Peyer's patch (tissue), 4 donors: ENCODE measurements at regions not wholly inside any gene's neighbourhood (a gene's known extent, or its start where the extent isn't known, plus 50 kb on each side); places are given as distances from the start of the nearest gene placed in this dataset.
"Not testable (repeated sequence)": the region's sequence is repeated elsewhere in the genome, so short reads cannot be mapped to it uniquely, and the experiment has no call there.

ENCODE experiments used
- DNase-seq, 3 donors: peaks; one replicate each; pipeline ENCODE4 v3.0.0-alpha.2; 2017 to 2019
- H3K27ac ChIP-seq, 4 donors: fragments of 200-600 bp; sonication (generic); one replicate each; pipeline ENCODE4 v1.5.1; 2016 to 2019
- H3K27me3 ChIP-seq, 2 donors: fragments of 200-600 bp; sonication (generic); one replicate each; pipeline ENCODE4 v1.5.1; 2019
- H3K36me3 ChIP-seq, 3 donors: fragments of 200-600 bp; sonication (generic); one replicate each; pipeline ENCODE4 v1.5.1; 2016 to 2019
- H3K4me1 ChIP-seq, 4 donors: fragments of 200-600 bp; sonication (generic); one replicate each; pipeline ENCODE4 v1.5.1; 2016 to 2019
- H3K4me3 ChIP-seq, 4 donors: fragments of 200-600 bp; sonication (generic); 1 replicate in 3 of 4; 2 replicates in 1 of 4; pipeline ENCODE4 v1.5.1; 2016 to 2019; ENCODE audit warnings: mild to moderate bottlenecking in 1 of 4
- H3K9me3 ChIP-seq, 4 donors: fragments of 200-600 bp; sonication (generic); one replicate each; pipeline ENCODE4 v1.5.1; 2016 to 2019; ENCODE audit warnings: mild to moderate bottlenecking in 1 of 4

DNA sequence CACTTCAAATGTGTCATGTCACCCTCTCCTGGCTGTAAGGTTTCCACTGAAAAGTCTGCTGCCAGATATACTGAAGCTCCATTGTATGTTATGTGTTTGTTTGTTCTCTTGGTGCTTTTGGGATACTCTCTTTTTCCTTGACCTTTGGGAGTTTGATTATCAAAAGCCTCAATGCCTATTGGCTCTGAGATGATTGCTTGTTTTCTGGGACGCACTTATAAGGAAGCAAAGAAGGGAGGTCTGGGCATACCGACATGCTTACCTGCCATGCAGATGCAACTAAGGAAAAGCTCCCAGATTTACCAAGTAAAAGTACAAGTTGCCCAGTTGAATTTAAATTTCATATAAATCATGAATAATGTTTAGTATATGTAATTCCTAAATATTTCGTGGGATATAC lies 145.3 kb downstream of the SYT15 start:
- H3K4me1 ChIP-seq, H3K27ac ChIP-seq, H3K27me3 ChIP-seq, H3K4me3 ChIP-seq, H3K9me3 ChIP-seq, DNase-seq, H3K36me3 ChIP-seq: not testable (repeated sequence)

DNA sequence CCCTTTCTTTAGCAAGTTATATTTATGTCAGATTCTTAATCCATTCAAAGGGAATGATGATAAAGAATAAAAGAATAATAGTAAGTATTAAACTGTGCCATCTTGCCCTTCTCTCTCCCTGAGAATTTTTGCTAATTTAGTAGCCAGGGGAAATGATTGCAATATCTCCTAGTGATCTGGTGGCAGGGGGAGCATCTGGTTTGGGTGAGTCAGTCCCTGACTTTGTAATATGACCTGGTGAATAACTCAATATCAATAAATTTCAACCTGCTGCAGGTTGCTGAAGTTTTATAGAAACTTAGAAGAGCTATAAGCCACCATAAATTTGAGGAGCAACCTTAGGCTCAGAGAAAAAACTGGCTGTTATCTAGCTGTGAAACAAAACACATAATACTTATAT lies 149.4 kb downstream of the SYT15 start:
- not testable (repeated sequence) for H3K27me3 ChIP-seq, DNase-seq, H3K9me3 ChIP-seq, H3K4me3 ChIP-seq, H3K36me3 ChIP-seq, H3K4me1 ChIP-seq, H3K27ac ChIP-seq

DNA sequence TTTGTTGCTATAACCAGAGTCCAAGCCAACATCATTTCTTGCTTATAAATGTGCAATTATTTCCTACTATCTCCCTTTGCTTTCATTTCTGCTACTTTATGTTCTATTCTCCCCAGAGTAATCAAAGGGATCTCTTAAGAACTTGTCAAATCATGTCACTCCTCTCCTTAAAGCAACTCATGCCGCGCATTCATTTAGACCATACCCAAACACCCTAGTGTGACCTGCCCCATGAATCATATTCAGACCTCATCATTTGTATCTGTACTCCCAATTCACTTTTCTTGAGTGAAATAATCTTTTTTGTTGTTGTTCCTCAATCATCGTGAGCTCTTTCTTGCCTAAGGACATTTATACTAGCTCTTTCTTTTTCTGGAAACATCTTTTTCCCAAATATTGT lies 151.8 kb downstream of the SYT15 start:
- H3K9me3 ChIP-seq, H3K36me3 ChIP-seq, H3K27ac ChIP-seq, DNase-seq, H3K4me1 ChIP-seq, H3K4me3 ChIP-seq, H3K27me3 ChIP-seq: not testable (repeated sequence)

DNA sequence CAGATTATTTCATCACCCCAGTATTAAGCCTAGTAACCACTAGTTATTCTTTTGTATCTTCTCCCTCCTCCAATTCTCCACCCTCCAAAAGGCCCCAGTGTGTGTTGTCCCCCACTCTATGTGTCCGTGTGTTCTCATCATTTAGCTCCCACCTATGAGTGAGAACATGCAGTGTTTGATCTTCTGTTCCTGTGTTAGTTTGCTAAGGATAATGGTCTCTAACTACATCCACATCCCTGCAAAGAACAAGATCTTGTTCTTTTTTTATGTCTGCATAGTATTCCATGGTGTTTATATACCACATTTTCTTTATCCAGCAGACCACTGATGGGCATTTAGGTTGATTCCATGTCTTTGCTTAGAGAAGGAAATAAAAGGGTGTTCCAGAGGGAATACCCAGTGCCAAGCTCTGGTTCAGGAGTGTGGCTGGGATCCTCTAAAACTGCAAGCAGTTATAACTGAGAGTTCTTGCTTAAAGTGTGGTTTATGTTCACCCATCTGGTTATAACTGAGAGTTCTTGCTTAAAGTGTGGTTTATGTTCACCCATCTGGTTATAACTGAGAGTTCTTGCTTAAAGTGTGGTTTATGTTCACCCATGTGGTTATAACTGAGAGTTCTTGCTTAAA lies 154.8 kb downstream of the SYT15 start:
- not testable (repeated sequence) for H3K4me3 ChIP-seq, H3K27ac ChIP-seq, H3K36me3 ChIP-seq, H3K27me3 ChIP-seq, H3K4me1 ChIP-seq, H3K9me3 ChIP-seq, DNase-seq

DNA sequence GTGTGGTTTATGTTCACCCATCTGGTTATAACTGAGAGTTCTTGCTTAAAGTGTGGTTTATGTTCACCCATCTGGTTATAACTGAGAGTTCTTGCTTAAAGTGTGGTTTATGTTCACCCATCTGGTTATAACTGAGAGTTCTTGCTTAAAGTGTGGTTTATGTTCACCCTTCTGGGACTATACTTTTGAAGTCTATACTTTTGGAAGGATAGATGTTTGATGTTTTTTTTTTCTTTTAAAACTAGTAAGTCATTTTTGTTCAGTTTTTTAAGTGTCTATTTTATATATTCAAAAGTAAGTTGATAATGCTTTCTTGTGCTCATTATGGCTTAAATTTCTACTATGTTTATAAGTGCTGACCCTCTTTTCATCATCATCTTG lies 155.3 kb downstream of the SYT15 start:
- not testable (repeated sequence) for H3K27me3 ChIP-seq, H3K27ac ChIP-seq, H3K36me3 ChIP-seq, DNase-seq, H3K9me3 ChIP-seq, H3K4me3 ChIP-seq, H3K4me1 ChIP-seq

DNA sequence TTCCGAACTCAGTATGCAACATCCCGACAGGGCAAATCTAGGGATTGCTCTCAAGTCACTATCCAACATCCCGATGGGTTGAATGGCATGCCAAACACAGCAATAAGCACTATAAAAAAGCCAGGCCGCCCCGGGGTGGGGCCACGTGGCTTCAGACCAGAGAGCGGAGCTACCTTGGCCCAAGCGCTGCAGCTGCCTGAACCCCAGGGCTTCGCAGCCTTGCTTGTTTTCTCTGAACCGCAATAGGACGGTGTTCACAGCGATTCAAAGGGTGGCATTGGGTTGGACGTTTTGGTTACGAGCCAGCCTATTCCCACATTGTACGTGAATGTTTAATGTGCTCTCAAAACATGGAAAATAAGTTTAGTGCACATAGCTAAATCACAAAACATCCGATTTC lies 161.0 kb downstream of the SYT15 start:
- H3K27ac ChIP-seq, H3K4me3 ChIP-seq, H3K27me3 ChIP-seq, H3K36me3 ChIP-seq, DNase-seq, H3K4me1 ChIP-seq, H3K9me3 ChIP-seq: not testable (repeated sequence)

DNA sequence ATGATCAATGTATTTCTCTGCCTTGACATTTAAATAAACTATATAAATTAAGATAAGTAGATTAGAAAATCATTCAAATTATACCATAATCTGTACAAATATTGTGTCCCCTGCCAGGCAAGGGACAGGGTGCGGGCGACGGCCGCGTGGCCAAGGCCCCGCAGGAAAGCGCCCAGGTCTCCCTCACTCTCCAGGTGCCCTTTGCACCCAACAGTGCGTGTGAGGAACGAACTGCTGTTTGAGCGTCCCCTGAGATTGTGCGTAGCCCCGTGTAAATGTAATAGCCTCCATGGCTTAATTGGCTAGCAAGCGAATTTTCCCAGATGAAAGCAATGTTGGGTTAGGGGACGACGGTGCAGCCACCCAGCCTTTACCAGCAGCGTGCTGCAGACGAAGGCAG lies 161.4 kb downstream of the SYT15 start:
- not testable (repeated sequence) for DNase-seq, H3K27ac ChIP-seq, H3K27me3 ChIP-seq, H3K4me3 ChIP-seq, H3K4me1 ChIP-seq, H3K9me3 ChIP-seq, H3K36me3 ChIP-seq

DNA sequence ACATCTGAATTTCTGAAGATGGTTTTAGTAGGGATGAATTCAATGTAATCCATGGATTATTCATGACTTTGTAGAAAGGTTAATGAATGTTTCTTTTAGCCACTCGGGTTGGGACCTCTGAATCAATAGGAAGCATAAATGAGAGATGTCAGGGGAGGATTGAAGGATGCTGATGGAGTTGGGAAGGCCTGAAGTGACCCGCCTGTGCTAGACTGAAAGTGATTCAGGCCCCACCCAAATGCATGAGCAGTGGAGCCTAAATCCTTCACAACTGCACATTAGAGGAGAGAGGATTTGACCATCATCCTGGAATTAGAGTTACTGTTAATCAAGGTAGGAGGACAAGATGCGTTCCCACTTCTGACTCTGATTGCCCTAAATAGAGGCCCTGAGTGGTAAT lies 162.2 kb upstream of the PTPN20 start:
- H3K27ac ChIP-seq, H3K4me3 ChIP-seq, H3K27me3 ChIP-seq, H3K9me3 ChIP-seq, DNase-seq, H3K4me1 ChIP-seq, H3K36me3 ChIP-seq: not testable (repeated sequence)

DNA sequence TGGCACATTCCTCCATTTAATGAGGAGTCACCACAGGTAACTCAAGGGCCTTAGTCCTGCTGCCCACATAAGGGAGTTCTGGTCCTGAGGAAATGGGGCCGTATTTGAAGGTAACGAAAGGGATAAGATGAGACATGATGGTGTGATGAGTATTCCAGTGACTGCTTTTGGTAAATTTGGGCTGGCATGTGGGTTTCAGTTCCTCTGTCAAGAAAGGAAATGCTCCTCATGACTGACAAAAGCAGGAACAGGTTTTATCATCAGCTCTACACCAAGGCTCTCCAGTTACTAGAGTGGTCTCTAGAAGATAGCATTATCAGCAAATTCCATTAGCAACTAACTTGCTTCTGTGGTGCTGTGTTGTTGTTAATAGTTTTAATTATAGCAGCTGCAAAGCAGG lies 161.8 kb upstream of the PTPN20 start:
- not testable (repeated sequence) for H3K4me3 ChIP-seq

DNA sequence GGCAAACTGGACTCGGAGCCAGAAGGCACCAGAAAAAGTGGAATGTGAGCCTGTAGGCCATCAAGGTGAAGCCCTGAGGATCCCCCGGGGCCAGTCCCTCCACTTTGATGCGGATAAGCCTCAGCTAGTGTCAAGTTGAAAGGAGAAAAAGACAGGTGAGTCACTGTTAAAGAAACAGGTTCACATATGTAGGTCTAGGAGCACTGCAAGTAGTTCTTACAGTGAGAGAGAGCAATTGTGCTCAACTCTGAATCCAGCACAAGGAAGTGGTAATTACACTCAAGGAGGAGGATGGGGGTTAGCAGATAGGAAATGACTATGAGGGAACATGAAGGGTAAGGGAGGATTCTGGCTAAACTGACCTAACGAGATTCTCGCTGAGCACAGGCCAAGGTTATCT lies 157.5 kb upstream of the PTPN20 start:
- not testable (repeated sequence) for H3K27me3 ChIP-seq, H3K9me3 ChIP-seq, DNase-seq, H3K4me1 ChIP-seq, H3K4me3 ChIP-seq, H3K36me3 ChIP-seq, H3K27ac ChIP-seq

More for the DNA sequence above, 161.8 kb upstream of the PTPN20 start:
- H3K27ac ChIP-seq, H3K36me3 ChIP-seq, H3K4me1 ChIP-seq, H3K27me3 ChIP-seq, H3K9me3 ChIP-seq: not testable (repeated sequence)
- DNase-seq = peak in 1 of 3 donors; percentile 16

DNA sequence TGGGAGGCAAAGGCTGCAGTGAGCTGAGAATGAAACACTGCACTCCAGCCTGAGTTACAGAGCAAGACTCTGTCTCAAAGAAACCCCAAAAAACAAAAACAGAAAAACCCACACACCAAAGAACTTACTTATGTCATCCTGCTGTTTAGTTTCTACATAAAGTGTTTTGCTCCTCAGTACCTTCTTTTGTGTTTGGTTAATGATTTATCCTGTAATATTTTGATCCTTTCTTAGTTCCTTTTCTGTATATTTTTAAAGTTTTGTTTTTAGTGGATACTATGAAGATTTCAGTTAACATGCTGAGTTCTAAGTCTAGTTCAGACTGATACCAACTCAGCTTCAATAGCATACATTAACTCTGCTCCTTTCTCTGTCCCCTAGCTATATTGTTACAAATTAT lies 149.8 kb upstream of the PTPN20 start:
- not testable (repeated sequence) for H3K9me3 ChIP-seq, DNase-seq, H3K36me3 ChIP-seq, H3K27ac ChIP-seq, H3K4me3 ChIP-seq, H3K4me1 ChIP-seq, H3K27me3 ChIP-seq

DNA sequence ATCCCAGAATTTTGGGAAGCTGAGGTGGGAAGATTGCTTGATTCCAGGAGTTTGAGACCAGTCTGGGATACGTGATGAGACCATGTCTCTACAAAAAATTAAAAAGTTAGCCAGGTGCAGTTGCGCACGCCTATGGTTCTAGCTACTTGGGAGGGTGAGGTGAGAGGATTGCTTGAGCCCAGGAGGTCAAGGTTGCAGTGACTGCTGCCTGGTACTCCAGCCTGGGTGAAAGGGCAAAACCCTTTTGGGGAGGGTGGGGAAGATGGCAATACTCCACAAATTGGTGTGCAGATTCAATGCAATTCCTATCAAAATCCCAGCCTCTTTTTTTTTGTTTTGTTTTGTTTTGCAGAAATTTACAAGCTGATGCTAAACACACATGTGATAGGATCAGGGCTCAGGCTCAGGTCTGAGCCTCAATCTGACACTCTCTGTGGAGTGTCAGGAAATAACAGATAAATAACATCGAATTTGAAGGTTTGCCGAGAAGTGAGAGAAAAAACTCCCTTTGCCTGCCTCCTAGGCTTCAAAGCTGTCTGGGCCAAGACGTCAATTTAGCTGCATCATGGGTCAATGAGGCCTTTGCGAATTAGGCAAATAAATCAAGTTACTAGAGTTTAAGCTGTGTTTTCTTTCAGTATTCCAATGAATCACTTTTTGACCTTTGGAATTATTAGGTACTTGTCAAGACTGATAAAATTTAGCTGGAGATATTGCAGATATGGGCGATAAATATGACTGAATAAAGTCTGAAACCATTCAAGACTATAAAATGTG lies 142.5 kb upstream of the PTPN20 start:
- H3K9me3 ChIP-seq, H3K36me3 ChIP-seq, H3K27ac ChIP-seq, H3K4me3 ChIP-seq, DNase-seq, H3K4me1 ChIP-seq, H3K27me3 ChIP-seq: not testable (repeated sequence)

DNA sequence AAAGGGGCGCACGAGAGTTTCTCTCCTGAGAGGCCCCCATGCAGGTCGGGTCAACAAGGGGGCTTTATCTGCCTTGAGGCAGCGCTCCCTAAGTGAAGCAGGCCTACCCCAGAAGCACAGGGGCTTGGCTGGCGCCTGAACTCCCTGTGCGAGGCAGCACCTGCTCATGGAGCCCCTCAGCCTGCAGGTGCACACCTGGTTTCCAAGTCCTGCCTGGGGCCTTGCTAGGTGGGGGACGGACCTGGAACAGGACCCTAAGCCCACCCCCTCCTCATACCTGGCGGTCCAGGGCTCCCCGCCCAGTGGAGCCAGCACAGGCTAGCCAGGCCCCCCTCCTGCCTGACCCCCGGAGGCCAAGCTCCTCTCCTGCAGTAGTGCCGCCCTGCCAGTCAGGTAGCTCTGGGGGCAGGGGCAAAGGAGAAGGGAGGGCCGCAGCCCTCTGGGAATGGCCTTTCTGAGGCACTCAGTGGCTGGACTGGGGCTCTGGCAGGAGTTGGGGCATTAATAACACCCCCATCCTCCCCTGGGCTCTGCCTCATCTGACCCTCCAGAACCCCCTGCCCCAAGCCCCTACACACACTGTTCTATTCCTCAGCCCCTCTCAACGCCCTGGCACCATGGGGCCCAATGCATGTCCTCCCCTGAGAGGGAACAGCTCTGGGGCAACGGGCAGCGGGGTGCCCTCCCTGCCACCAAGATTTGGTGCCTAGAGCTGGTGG lies 137.9 kb upstream of the PTPN20 start:
- DNase-seq, H3K4me3 ChIP-seq, H3K4me1 ChIP-seq, H3K36me3 ChIP-seq, H3K9me3 ChIP-seq, H3K27me3 ChIP-seq, H3K27ac ChIP-seq: not testable (repeated sequence)

DNA sequence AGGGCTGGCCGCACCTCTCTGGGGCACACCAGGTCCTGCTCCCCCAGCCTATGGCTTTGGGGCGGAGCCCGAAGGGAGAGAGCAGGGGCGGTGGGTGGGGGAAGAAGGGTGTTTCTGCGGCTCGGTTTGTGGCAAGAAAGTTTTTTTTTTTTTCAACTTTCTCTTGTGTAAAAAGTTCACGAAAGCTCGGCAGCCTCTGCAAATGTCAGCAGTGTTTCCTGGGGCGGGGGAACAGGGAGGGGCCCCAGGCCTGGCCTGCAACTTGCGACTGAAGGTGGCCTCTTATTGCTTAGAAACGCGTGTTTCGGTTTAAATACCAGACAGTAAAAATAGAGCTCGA lies 137.4 kb upstream of the PTPN20 start:
- not testable (repeated sequence) for H3K27ac ChIP-seq, H3K4me3 ChIP-seq, H3K9me3 ChIP-seq, H3K4me1 ChIP-seq, DNase-seq, H3K27me3 ChIP-seq, H3K36me3 ChIP-seq

DNA sequence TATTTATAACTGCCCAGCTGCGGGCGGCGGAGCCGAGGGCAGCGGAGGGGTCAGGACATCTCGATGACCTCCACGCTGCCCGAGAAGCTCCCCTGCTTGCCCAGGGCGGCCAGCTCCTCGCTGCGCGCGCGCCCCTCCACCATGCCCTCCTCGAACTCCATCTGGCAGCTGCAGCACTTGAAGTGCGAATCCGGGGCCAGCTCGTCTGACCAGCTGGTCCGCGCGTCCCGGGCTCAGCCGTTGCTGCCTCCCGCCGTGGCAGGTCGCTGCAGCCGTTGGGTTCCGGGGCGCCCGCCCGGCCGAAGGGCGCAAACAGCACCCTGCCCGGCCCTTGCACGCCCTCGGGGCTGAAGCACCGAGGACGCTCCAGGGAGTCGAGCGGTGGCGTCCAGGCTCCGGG lies 136.9 kb upstream of the PTPN20 start:
- not testable (repeated sequence) for H3K36me3 ChIP-seq, H3K27ac ChIP-seq, H3K27me3 ChIP-seq, DNase-seq, H3K4me1 ChIP-seq, H3K4me3 ChIP-seq, H3K9me3 ChIP-seq
